Sigmoid colon (tissue), 6 donors: ENCODE measurements at regions not wholly inside any gene's neighbourhood (a gene's known extent, or its start where the extent isn't known, plus 50 kb on each side); places are given as distances from the start of the nearest gene placed in this dataset.

Experiments used
- DNase-seq: peaks from one replicate; pipeline ENCODE4 v3.0.0-alpha.2; 2019
- H3K27ac ChIP-seq, 4 donors: fragments of 200-600 bp; sonication (generic); one replicate each; pipeline ENCODE4 v1.5.1; 2016 to 2019; ENCODE audit warnings: mild to moderate bottlenecking in 1 of 4
- H3K27me3 ChIP-seq, 3 donors: fragments of 200-600 bp; sonication (generic); one replicate each; pipeline ENCODE4 v1.5.1; 2019; ENCODE audit warnings: mild to moderate bottlenecking in 1 of 3
- H3K36me3 ChIP-seq, 4 donors: fragments of 200-600 bp; sonication (generic); one replicate each; pipeline ENCODE4 v1.5.1; 2016 to 2019
- H3K4me1 ChIP-seq, 4 donors: fragments of 200-600 bp; sonication (generic); one replicate each; pipeline ENCODE4 v1.5.1; 2017 to 2019
- H3K4me3 ChIP-seq, 4 donors: fragments of 200-600 bp; sonication (generic); one replicate each; pipeline ENCODE4 v1.5.1; 2017 to 2019; ENCODE audit warnings: mild to moderate bottlenecking in 2 of 4, moderate library complexity in 1 of 4
- H3K9me3 ChIP-seq, 4 donors: fragments of 200-600 bp in 3 of 4; sonication (generic) in 3 of 4; one replicate each; pipeline versions ENCODE4 v1.5.1 to v1.6.1; 2013 to 2019
- EP300 ChIP-seq, 4 donors: sonication (generic); formaldehyde crosslinking; IDR thresholded peaks; one replicate each; pipeline ENCODE4 v1.6.1; 2017; ENCODE audit warnings: antibody characterized with exemption in 4 of 4
- POLR2A ChIP-seq, 2 donors: fragments of 450-650 bp; IDR thresholded peaks; one replicate each; pipeline ENCODE4 v1.6.1; 2016; ENCODE audit warnings: antibody characterized with exemption in 2 of 2, mild to moderate bottlenecking in 2 of 2, moderate library complexity in 2 of 2
- POLR2AphosphoS5 ChIP-seq, 4 donors: sonication (generic); formaldehyde crosslinking; IDR thresholded peaks; one replicate each; pipeline ENCODE4 v1.6.1; 2017; ENCODE audit warnings: antibody characterized with exemption in 4 of 4
- WGBS, 2 donors: extraction: QIAGEN DNeasy Blood & Tissue Kit; methylation state at CpG; one replicate each; pipeline ENCODE4 v1.1.7; 2013; 5-methylcytosine and 5-hydroxymethylcytosine counted together
- intact Hi-C: fragments of 100-400 bp; cut with DNase I; formaldehyde crosslinking; loops from one replicate; pipeline ENCODE4 v1.15.1; 2023
- TF ChIP-seq, protein P1 (sequence below), 4 experiments: fragments of 450-650 bp in 3 of 4; fragments of 200-600 bp in 1 of 4; IDR thresholded peaks; one replicate each; pipeline ENCODE4 v1.5.1; 2016 to 2019; ENCODE audit warnings: antibody characterized with exemption in 4 of 4, mild to moderate bottlenecking in 3 of 4, moderate library complexity in 2 of 4
- donor health status: healthy with polysubstance abuse.
- donor health status: healthy.

DNA sequence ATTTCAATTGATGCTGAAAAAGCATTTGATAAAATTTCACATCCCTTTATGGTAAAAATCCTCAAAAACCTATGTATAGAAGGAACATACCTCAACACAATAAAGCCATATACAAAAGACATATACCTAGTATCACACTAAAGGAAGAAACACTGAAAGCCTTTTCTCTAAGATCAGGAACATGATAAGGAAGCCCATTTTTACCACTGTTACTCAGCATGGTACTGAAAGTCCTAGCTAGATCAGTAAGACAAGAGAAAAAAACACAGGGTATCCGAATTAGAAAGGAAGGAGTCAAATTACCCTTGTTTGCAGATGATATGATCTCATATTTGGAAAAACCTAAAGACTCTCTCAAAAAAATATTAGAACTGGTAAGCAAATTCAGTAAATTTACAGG lies 350.2 kb upstream of the PDE4D start:
- H3K27me3 ChIP-seq = no peaks in the 10 kb centered on the region
- 64 to 68% methylated on average over 1 of the region's 1 CpG for WGBS, 2 donors
- no peak for TF ChIP-seq EP300 (IDR thresholded peaks at IDR 0.05)
- TF ChIP-seq, protein P1, sequence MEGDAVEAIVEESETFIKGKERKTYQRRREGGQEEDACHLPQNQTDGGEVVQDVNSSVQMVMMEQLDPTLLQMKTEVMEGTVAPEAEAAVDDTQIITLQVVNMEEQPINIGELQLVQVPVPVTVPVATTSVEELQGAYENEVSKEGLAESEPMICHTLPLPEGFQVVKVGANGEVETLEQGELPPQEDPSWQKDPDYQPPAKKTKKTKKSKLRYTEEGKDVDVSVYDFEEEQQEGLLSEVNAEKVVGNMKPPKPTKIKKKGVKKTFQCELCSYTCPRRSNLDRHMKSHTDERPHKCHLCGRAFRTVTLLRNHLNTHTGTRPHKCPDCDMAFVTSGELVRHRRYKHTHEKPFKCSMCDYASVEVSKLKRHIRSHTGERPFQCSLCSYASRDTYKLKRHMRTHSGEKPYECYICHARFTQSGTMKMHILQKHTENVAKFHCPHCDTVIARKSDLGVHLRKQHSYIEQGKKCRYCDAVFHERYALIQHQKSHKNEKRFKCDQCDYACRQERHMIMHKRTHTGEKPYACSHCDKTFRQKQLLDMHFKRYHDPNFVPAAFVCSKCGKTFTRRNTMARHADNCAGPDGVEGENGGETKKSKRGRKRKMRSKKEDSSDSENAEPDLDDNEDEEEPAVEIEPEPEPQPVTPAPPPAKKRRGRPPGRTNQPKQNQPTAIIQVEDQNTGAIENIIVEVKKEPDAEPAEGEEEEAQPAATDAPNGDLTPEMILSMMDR (IDR thresholded peaks at IDR 0.05) = no peak
- no peak for TF ChIP-seq POLR2A (IDR thresholded peaks at IDR 0.05)
- TF ChIP-seq POLR2AphosphoS5 (IDR thresholded peaks at IDR 0.05) = no peak
- H3K4me3 ChIP-seq = no peak overlapping the region
- H3K4me1 ChIP-seq = no peaks in the 10 kb centered on the region
- H3K36me3 ChIP-seq = no peaks in the 10 kb centered on the region
- DNase-seq = no peak
- no peak overlapping the region for H3K27ac ChIP-seq
- peaks cover 0 to 3% (median 0%) of the 10 kb centered on the region in 4 donors for H3K9me3 ChIP-seq
- intact Hi-C loops = no loop called here

DNA sequence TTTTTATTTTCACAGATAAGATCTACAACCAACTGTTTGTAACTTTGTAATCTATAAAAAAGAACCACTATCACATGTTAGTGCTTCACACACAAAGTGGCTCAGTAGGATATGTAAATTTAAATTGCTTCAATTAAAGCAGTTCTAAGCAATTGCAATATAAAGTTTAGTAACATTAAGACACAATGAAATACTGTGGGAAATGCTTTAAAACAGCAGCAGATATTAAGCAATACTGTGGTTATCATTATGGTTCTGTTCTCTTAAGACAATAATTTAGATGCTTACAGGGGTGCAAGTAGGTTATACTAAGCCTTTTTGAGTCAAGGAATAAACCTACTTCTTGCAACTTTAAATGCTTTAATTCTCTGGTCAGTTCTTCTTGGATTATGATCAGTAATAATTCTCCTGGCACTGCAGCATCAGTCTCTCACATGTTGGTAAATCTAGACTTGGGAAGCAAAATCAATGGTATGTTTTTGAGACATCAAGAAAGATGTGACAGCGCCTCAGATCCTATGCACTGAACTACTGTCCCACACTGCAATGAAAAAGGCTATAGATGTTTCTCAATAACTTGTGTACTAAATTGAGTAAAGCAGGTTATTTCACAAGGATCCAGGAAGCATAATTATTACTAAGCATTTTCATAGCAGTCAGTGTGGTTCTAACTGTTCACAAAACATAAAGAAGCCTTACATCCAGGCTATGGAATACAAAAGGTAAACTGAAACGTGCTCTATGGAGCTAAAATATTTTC lies 338.7 kb upstream of the PDE4D start:
- TF ChIP-seq, protein P1 (IDR thresholded peaks at IDR 0.05) = no peak
- TF ChIP-seq POLR2AphosphoS5 (IDR thresholded peaks at IDR 0.05) (no peak), EP300 (IDR thresholded peaks at IDR 0.05) (no peak), POLR2A (IDR thresholded peaks at IDR 0.05) (no peak)
- 73 to 81% methylated on average over 2 of the region's 2 CpGs for WGBS, 2 donors
- intact Hi-C loops = no loop called here

DNA sequence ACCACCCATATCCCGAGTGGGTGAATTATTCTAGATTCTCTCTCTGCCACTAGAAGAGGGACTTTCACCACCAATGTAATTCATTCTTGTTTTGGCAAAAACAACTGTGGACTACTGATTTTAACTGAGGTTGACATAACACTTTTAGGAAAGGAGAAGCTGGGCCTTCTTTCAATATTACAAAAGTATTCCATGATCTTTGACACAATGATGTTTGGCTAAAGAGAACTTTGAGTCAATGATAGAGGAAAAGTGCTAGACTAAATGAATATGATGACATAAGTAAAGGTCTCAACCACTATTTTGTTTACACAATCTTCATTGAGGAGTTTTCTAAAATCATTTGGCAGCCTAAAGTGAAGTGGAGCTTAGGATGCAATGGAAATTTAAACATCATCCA lies 336.9 kb upstream of the PDE4D start:
- Histone ChIP-seq H3K4me3 (no peak overlapping the region), H3K27ac (no peak overlapping the region), H3K36me3 (no peaks in the 10 kb centered on the region), H3K4me1 (no peaks in the 10 kb centered on the region), H3K27me3 (no peaks in the 10 kb centered on the region), H3K9me3 (no peaks in the 10 kb centered on the region)
- no peak for DNase-seq
- intact Hi-C loops = no loop called here
- TF ChIP-seq, protein P1 (IDR thresholded peaks at IDR 0.05) = no peak
- no peak for TF ChIP-seq POLR2AphosphoS5 (IDR thresholded peaks at IDR 0.05)
- no peak for TF ChIP-seq EP300 (IDR thresholded peaks at IDR 0.05)
- no peak for TF ChIP-seq POLR2A (IDR thresholded peaks at IDR 0.05)
- 83 to 90% methylated on average over 1 of the region's 1 CpG for WGBS, 2 donors

More for the DNA sequence above, 338.7 kb upstream of the PDE4D start:
- Histone ChIP-seq H3K36me3 (no peaks in the 10 kb centered on the region), H3K27ac (no peak overlapping the region), H3K9me3 (no peaks in the 10 kb centered on the region), H3K27me3 (no peaks in the 10 kb centered on the region), H3K4me1 (no peaks in the 10 kb centered on the region), H3K4me3 (no peak overlapping the region)
- DNase-seq = no peak

DNA sequence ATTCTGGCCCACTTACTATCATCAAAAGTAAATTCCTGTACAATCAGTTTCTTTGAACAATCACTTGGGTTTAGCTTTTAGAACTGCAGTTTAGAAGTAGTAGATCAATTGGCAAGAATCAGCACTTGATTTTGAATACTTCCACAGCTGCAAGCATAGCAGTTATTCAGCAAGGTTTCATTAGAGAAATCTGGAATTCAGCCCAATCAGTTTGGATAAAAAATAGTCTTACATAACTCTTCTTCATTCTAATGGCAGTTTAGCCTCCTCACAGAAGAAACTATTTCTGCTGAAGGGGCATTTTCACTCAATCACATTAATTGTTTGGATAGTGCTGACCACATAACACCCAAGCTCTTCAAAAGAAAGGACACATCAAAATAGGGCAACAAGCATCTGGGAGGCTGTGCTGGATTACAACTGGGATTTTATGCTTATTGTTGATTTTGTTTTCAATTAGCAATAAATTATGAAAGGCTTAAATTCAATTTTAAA lies 336.2 kb upstream of the PDE4D start:
- H3K4me3 ChIP-seq = no peak overlapping the region
- intact Hi-C loops = no loop called here
- H3K4me1 ChIP-seq = no peaks in the 10 kb centered on the region
- no peak for DNase-seq
- no peaks in the 10 kb centered on the region for H3K9me3 ChIP-seq
- H3K27me3 ChIP-seq = no peaks in the 10 kb centered on the region
- no peak overlapping the region for H3K27ac ChIP-seq
- no peaks in the 10 kb centered on the region for H3K36me3 ChIP-seq
- TF ChIP-seq POLR2A (IDR thresholded peaks at IDR 0.05) = no peak
- TF ChIP-seq POLR2AphosphoS5 (IDR thresholded peaks at IDR 0.05) = no peak
- no peak for TF ChIP-seq EP300 (IDR thresholded peaks at IDR 0.05)
- TF ChIP-seq, protein P1 (IDR thresholded peaks at IDR 0.05) = no peak
